PFSK-1 (cell line): ENCODE measurements at regions not wholly inside any gene's neighbourhood (a gene's known extent, or its start where the extent isn't known, plus 50 kb on each side); places are given as distances from the start of the nearest gene placed in this dataset.

ENCODE experiments used
- POLR2AphosphoS5 ChIP-seq: IDR thresholded peaks from 2 replicates; pipeline ENCODE4 v1.6.1; 2012; ENCODE audit warnings: low read depth, mild to moderate bottlenecking, control low read depth, low read length, moderate library complexity
- SIN3A ChIP-seq: IDR thresholded peaks from 2 replicates; pipeline ENCODE4 v1.6.1; 2012; ENCODE audit warnings: mild to moderate bottlenecking, low read length, moderate library complexity, borderline replicate concordance; ENCODE audit not compliant: insufficient read depth
- TAF1 ChIP-seq: IDR thresholded peaks from 2 replicates; pipeline ENCODE4 v1.6.1; 2012; ENCODE audit warnings: low read length, control low read depth, borderline replicate concordance; ENCODE audit not compliant: insufficient read depth

GRCh38 chr10:1882728-1883127 is 145.4 kb upstream of the ADARB2 start:
- no peak for TF ChIP-seq POLR2AphosphoS5
- no peak for TF ChIP-seq TAF1
- TF ChIP-seq SIN3A = no peak
